HG02588 (cell line): ENCODE measurements at regions not wholly inside any gene's neighbourhood (a gene's known extent, or its start where the extent isn't known, plus 50 kb on each side); places are given as distances from the start of the nearest gene placed in this dataset.

ENCODE experiments used
- ATAC-seq: cut with Tn5 transposase; IDR thresholded peaks from one replicate; pipeline ENCODE4 v1.9.1; 2021; ENCODE audit warnings: mild to moderate bottlenecking, moderate library complexity; ENCODE audit not compliant: unreplicated experiment

- no peak for ATAC-seq
Measured at GRCh38 chr20:58139849-58140786, 88.3 kb downstream of the ANKRD60 start.

- no peak for ATAC-seq
Measured at GRCh38 chr20:58138395-58138794, 90.1 kb downstream of the ANKRD60 start.

- ATAC-seq = no peak
Measured at GRCh38 chr20:58137651-58138265, 90.7 kb downstream of the ANKRD60 start.

- ATAC-seq = no peak
Measured at GRCh38 chr20:58137236-58137635, 91.2 kb downstream of the ANKRD60 start.

- no peak for ATAC-seq
Measured at GRCh38 chr20:58136149-58136484, 92.3 kb downstream of the ANKRD60 start.

GRCh38 chr20:58135441-58136148, 92.9 kb downstream of the ANKRD60 start:
- ATAC-seq = no peak

- no peak for ATAC-seq
Measured at GRCh38 chr20:58133020-58133808, 95.2 kb downstream of the ANKRD60 start.

GRCh38 chr20:58131551-58132142, 96.8 kb downstream of the ANKRD60 start:
- ATAC-seq = no peak

- no peak for ATAC-seq
Measured at GRCh38 chr20:58131151-58131550, 97.3 kb downstream of the ANKRD60 start.

- no peak for ATAC-seq
Measured at GRCh38 chr20:58130581-58130980, 97.9 kb downstream of the ANKRD60 start.

GRCh38 chr20:58130156-58130555, 98.3 kb downstream of the ANKRD60 start:
- ATAC-seq = no peak

- no peak for ATAC-seq
Measured at GRCh38 chr20:58129721-58130151, 98.7 kb downstream of the ANKRD60 start.

- ATAC-seq = no peak
Measured at GRCh38 chr20:58128635-58129625, 99.5 kb downstream of the ANKRD60 start.

GRCh38 chr20:58127701-58128111, 100.7 kb downstream of the ANKRD60 start:
- ATAC-seq = no peak

GRCh38 chr20:58125726-58126125, 102.7 kb downstream of the ANKRD60 start:
- no peak for ATAC-seq

GRCh38 chr20:58117944-58118343, 110.5 kb downstream of the ANKRD60 start:
- no peak for ATAC-seq

GRCh38 chr20:58116505-58116904, 111.9 kb downstream of the ANKRD60 start:
- ATAC-seq = no peak

GRCh38 chr20:58113716-58114115, 114.7 kb downstream of the ANKRD60 start:
- ATAC-seq = no peak
